Glomerular visceral epithelial cell (primary cell): ENCODE measurements at regions not wholly inside any gene's neighbourhood (a gene's known extent, or its start where the extent isn't known, plus 50 kb on each side); places are given as distances from the start of the nearest gene placed in this dataset.

ENCODE experiments used
- DNase-seq: peaks from one replicate; pipeline ENCODE4 v3.0.0-alpha.2; 2016; ENCODE audit errors: extremely low spot score

- DNase-seq: no peak
Measured at GRCh38 chr12:29882846-29883245, 99.1 kb upstream of the TMTC1 start.

GRCh38 chr12:29880987-29881386 is 97.2 kb upstream of the TMTC1 start:
- no peak for DNase-seq

GRCh38 chr12:29879606-29880308 is 96.0 kb upstream of the TMTC1 start:
- DNase-seq: no peak

DNA sequence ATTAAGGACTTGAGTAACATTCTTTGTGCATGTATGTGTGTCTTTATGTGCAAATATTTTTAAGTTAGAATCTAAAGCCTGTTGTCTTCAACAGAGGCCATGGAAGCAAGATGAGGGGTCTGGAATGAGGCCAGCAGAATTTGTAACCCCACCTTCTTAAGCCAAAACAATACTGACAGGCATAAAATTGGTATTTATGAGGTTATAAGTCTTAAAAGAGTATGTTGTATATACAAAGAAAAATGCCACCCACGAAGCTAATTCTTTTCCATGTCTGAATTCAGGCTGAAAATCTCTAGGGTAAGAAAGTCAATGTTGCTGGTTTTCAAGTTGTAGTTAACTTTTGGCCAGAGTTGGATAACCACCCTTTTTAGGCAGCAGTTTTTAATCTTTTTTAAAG is 86.2 kb upstream of the TMTC1 start:
- DNase-seq: no peak

DNA sequence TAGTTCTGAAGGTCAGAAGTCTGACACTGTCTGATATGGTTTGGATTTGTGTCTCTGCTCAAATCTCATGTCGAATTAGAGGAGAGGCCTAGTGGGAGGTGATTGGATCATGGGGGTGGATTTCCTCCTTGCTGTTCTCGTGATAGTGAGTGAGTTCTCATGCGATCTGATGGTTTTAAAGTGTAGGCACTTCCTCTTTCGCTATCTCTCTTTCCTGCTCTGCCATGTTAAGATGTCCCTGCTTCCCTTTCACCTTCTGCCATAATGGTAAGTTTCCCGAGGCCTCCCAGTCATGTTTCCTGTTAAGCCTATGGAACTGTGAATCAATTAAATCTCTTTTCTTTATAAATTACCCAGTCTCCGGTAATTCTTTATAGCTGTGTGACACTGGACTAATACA is 84.1 kb upstream of the TMTC1 start:
- no peak for DNase-seq

GRCh38 chr12:29863665-29864064 is 79.9 kb upstream of the TMTC1 start:
- DNase-seq: no peak

- DNase-seq: no peak
Measured at GRCh38 chr12:29858270-29858786, 74.6 kb upstream of the TMTC1 start.

- DNase-seq: no peak
Measured at GRCh38 chr12:29847246-29847645, 63.5 kb upstream of the TMTC1 start.

- DNase-seq: no peak
Measured at GRCh38 chr12:29844667-29845066, 60.9 kb upstream of the TMTC1 start.

GRCh38 chr12:29843036-29843435 is 59.3 kb upstream of the TMTC1 start:
- no peak for DNase-seq

DNA sequence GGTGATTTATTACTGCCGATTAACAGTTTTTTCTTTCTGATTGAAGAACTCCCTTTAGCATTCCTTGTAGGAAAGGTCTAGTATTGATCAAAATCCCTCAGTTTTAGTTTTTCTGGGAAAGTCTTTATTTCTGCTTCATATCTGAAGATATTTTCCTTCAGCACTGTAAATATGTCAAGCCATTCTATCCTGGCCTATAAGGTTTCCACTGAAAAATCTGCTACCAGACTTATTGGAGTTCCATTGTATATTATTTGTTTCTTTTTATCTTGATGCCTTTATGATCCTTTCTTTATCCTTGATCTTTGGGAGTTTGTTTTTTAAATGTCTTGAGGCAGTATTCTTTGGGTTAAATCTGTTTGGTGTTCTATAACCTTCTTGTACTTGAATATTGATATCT is 55.0 kb upstream of the TMTC1 start:
- no peak for DNase-seq
